Stomach (tissue), 8 donors: ENCODE measurements at regions not wholly inside any gene's neighbourhood (a gene's known extent, or its start where the extent isn't known, plus 50 kb on each side); places are given as distances from the start of the nearest gene placed in this dataset.

Experiments used
- DNase-seq, 2 donors: peaks; one replicate each; pipeline versions ENCODE4 v3.0.0 to v3.0.0-alpha.2; 2013 to 2019
- H3K27ac ChIP-seq, 5 donors: fragments of 200-600 bp in 4 of 5; sonication (generic) in 4 of 5; one replicate each; pipeline ENCODE4 v1.5.1; 2013 to 2019; ENCODE audit warnings: mild to moderate bottlenecking in 1 of 5, moderate library complexity in 1 of 5
- H3K27me3 ChIP-seq, 3 donors: fragments of 200-600 bp; sonication (generic); one replicate each; pipeline ENCODE4 v1.5.1; 2017 to 2019; ENCODE audit warnings: mixed run types in 1 of 3
- H3K36me3 ChIP-seq, 4 donors: fragments of 200-600 bp; sonication (generic); 1 replicate in 3 of 4; 2 replicates in 1 of 4; pipeline ENCODE4 v1.5.1; 2016 to 2019
- H3K4me1 ChIP-seq, 4 donors: fragments of 200-600 bp; sonication (generic); one replicate each; pipeline ENCODE4 v1.5.1; 2016 to 2019
- H3K4me3 ChIP-seq, 4 donors: fragments of 200-600 bp; sonication (generic) in 3 of 4; one replicate each; pipeline ENCODE4 v1.5.1; 2016 to 2019; ENCODE audit warnings: mild to moderate bottlenecking in 1 of 4
- H3K9me3 ChIP-seq, 4 donors: fragments of 200-600 bp; sonication (generic); one replicate each; pipeline ENCODE4 v1.5.1; 2016 to 2019
- EP300 ChIP-seq: sonication (generic); formaldehyde crosslinking; IDR thresholded peaks from one replicate; pipeline ENCODE4 v1.6.1; 2017; ENCODE audit warnings: antibody characterized with exemption
- POLR2A ChIP-seq, 4 donors: fragments of 450-650 bp; IDR thresholded peaks; one replicate each; pipeline ENCODE4 v1.6.1; 2016; ENCODE audit warnings: antibody characterized with exemption in 4 of 4, control low read depth in 2 of 4, mild to moderate bottlenecking in 1 of 4, moderate library complexity in 1 of 4
- POLR2AphosphoS5 ChIP-seq, 3 donors: sonication (generic); formaldehyde crosslinking; IDR thresholded peaks; one replicate each; pipeline ENCODE4 v1.6.1; 2016; ENCODE audit warnings: antibody characterized with exemption in 3 of 3
- WGBS, 5 donors: extraction: QIAGEN DNeasy Blood & Tissue Kit in 3 of 5; methylation state at CpG; one replicate each; pipeline versions ENCODE4 v1.1.5 to v1.1.7; 2013 to 2018; 5-methylcytosine and 5-hydroxymethylcytosine counted together
- intact Hi-C: fragments of 100-400 bp; cut with DNase I; formaldehyde crosslinking; loops from one replicate; pipeline ENCODE4 v1.15.1; 2023; ENCODE audit warnings: low total_unique reads
- TF ChIP-seq, protein P1 (sequence below), 7 experiments: fragments of 450-650 bp in 4 of 7; fragments of 200-600 bp in 3 of 7; sonication (generic) in 3 of 7; IDR thresholded peaks; one replicate each; pipeline ENCODE4 v1.5.1; 2016 to 2019; ENCODE audit warnings: antibody characterized with exemption in 7 of 7, control low read depth in 2 of 7, mild to moderate bottlenecking in 1 of 7
- donor health status: healthy with polysubstance abuse.
- donor health status: Bipolar disorder and iron deficiency.
- donor health status: healthy.

DNA sequence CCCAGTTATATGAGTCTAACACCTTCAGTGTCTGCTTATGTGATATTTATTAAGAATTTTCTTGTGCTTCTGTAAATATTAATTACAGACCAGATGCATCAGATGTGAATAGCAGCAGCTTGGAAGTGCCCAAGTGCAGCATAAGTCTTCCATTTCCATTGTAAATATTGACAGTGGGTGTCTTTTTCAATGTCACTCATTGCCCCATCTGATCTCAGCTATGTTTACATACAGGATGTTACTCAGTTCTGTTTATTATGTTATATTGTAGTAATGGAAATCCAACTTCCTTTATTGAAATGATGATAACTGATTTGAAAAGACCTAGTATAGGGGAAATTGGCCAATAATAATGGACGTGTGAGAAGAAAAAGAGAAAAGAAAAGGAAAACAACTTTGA is 296.7 kb downstream of the SAMD5 start:
- TF ChIP-seq POLR2A (IDR thresholded peaks at IDR 0.05): no peak
- no peak for TF ChIP-seq EP300
- TF ChIP-seq, protein P1, sequence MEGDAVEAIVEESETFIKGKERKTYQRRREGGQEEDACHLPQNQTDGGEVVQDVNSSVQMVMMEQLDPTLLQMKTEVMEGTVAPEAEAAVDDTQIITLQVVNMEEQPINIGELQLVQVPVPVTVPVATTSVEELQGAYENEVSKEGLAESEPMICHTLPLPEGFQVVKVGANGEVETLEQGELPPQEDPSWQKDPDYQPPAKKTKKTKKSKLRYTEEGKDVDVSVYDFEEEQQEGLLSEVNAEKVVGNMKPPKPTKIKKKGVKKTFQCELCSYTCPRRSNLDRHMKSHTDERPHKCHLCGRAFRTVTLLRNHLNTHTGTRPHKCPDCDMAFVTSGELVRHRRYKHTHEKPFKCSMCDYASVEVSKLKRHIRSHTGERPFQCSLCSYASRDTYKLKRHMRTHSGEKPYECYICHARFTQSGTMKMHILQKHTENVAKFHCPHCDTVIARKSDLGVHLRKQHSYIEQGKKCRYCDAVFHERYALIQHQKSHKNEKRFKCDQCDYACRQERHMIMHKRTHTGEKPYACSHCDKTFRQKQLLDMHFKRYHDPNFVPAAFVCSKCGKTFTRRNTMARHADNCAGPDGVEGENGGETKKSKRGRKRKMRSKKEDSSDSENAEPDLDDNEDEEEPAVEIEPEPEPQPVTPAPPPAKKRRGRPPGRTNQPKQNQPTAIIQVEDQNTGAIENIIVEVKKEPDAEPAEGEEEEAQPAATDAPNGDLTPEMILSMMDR (IDR thresholded peaks at IDR 0.05): no peak
- TF ChIP-seq POLR2AphosphoS5 (IDR thresholded peaks at IDR 0.05): no peak
- Histone ChIP-seq H3K9me3 (peaks cover 0 to 13% (median 9%) of the 10 kb centered on the region in 4 donors), H3K4me1 (no peaks in the 10 kb centered on the region), H3K27me3 (no peaks in the 10 kb centered on the region), H3K36me3 (no peaks in the 10 kb centered on the region), H3K4me3 (no peak overlapping the region), H3K27ac (no peak overlapping the region)
- WGBS, 5 donors: 69 to 83% (median 78%) methylated on average over 1 of the region's 1 CpG
- no peak for DNase-seq
- intact Hi-C loops: no loop called here

DNA sequence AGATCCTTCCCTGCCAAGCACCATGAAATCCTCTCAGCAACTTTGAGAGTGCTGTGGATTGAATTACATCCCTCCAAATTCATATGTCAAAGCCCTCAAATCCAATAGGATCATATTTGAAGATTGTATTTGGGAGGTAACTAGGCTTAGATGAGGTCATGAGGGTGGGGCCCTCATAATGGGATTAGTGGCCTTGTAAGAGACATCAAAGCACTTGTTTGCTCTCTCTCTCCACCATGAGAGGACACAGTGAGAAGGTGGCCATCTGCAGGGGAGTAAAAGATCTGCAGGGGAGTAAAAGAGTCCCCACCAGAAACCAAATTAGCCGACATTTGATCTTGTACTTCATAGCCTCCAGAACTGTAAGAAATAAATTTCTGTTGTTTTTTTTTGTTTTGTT is 298.2 kb downstream of the SAMD5 start:
- WGBS, 5 donors: 91 to 100% (median 96%) methylated on average over 1 of the region's 1 CpG
- H3K9me3 ChIP-seq: peaks cover 0 to 13% (median 9%) of the 10 kb centered on the region in 4 donors
- no peaks in the 10 kb centered on the region for H3K36me3 ChIP-seq
- H3K27ac ChIP-seq: no peak overlapping the region
- no peaks in the 10 kb centered on the region for H3K4me1 ChIP-seq
- no peak for DNase-seq
- H3K27me3 ChIP-seq: no peaks in the 10 kb centered on the region
- H3K4me3 ChIP-seq: no peak overlapping the region
- intact Hi-C loops: no loop called here
- TF ChIP-seq EP300 (no peak), POLR2A (IDR thresholded peaks at IDR 0.05) (no peak), POLR2AphosphoS5 (IDR thresholded peaks at IDR 0.05) (no peak)
- TF ChIP-seq, protein P1 (IDR thresholded peaks at IDR 0.05): no peak

DNA sequence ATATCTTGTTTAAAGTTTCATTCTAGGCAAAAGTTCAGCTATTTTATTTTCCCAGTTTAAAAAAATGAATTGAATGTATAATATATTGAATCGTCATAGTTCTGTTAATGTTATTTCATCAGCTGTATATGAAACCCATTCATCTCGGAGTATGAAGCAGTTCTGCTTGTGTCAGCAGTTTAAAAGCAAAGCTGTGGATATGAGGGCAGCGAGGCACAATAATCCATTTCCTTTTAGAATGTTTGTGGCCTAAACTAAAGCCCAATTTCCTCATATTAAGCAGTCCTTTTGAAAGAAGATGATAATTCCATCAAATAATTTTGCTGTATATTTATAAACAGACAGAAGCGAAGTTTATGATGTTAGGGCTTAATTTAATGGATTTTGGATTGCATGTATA is 300.1 kb downstream of the SAMD5 start:
- Histone ChIP-seq H3K4me3 (no peak overlapping the region), H3K36me3 (no peaks in the 10 kb centered on the region), H3K27ac (no peak overlapping the region), H3K9me3 (peaks cover 0 to 13% (median 9%) of the 10 kb centered on the region in 4 donors), H3K27me3 (no peaks in the 10 kb centered on the region), H3K4me1 (no peaks in the 10 kb centered on the region)
- intact Hi-C loops: no loop called here
- no peak for TF ChIP-seq EP300
- no peak for TF ChIP-seq POLR2AphosphoS5 (IDR thresholded peaks at IDR 0.05)
- TF ChIP-seq POLR2A (IDR thresholded peaks at IDR 0.05): no peak
- TF ChIP-seq, protein P1 (IDR thresholded peaks at IDR 0.05): no peak
- peak in 1 of 2 donors; percentile 38 for DNase-seq
- 54 to 68% (median 65%) methylated on average over 4 of the region's 4 CpGs for WGBS, 5 donors

DNA sequence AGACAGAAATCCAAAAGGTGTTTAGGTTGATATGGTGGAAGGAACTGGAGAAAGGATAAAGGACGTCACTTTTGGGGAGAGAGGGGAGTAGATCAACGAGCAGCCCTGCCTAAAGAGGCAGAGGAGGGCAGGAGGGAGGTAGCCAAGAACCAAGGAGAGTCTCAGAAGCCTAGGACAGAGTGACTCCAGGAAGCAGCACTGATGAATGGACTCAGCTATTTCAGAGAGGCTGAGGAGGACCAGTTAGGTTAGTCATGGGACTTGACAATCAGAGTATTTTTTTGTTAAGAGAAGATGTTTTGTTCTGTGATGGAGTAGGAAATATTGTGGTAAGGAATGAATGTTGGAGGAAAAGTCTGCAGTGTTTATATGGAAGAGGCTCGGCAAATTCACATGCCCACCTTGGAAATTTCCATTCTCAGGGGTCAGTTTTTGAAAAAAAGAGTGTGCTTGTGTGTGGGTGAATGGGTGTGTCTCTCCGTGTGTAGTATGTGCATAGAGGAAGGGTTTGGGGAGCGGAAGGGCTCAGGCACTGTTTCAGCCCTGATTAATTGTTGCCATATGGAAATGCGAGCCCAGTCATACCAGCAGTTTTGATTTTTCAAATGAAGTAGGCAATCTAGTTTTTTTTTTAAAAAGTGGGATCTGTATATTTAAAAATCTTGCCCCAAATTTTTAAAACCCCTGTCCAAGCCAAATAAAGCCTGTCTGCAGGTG is 303.6 kb downstream of the SAMD5 start:
- TF ChIP-seq, protein P1 (IDR thresholded peaks at IDR 0.05): no peak
- TF ChIP-seq POLR2AphosphoS5 (IDR thresholded peaks at IDR 0.05): no peak
- TF ChIP-seq POLR2A (IDR thresholded peaks at IDR 0.05): no peak
- TF ChIP-seq EP300: no peak
- Histone ChIP-seq H3K27me3 (no peaks in the 10 kb centered on the region), H3K4me1 (no peaks in the 10 kb centered on the region), H3K36me3 (no peaks in the 10 kb centered on the region), H3K27ac (no peak overlapping the region), H3K4me3 (no peak overlapping the region), H3K9me3 (peaks cover 0 to 3% (median 2%) of the 10 kb centered on the region in 4 donors)
- DNase-seq: no peak
- WGBS, 5 donors: 80 to 87% (median 81%) methylated on average over 6 of the region's 6 CpGs
- intact Hi-C loops: no loop called here
